Mononuclear cell (primary cell): ENCODE measurements at regions not wholly inside any gene's neighbourhood (a gene's known extent, or its start where the extent isn't known, plus 50 kb on each side); places are given as distances from the start of the nearest gene placed in this dataset.
"Not testable (repeated sequence)": the region's sequence is repeated elsewhere in the genome, so short reads cannot be mapped to it uniquely, and the experiment has no call there.

Source experiments
- H3K27me3 ChIP-seq: 2 replicates; pipeline ENCODE4 v1.6.0; 2011; ENCODE audit warnings: low read length, control low read depth; ENCODE audit not compliant: insufficient read depth
- H3K4me1 ChIP-seq: 2 replicates; pipeline ENCODE4 v1.5.1; 2011; ENCODE audit warnings: mild to moderate bottlenecking, low read length, control low read depth; ENCODE audit not compliant: insufficient read depth
- H3K4me3 ChIP-seq: 2 replicates; pipeline ENCODE4 v1.5.1; 2011; ENCODE audit warnings: mild to moderate bottlenecking, low read length, moderate library complexity
- H3K9me3 ChIP-seq: 2 replicates; pipeline ENCODE4 v1.5.1; 2011; ENCODE audit warnings: low read depth, mild to moderate bottlenecking, control low read depth, low read length

- peaks cover 2% of the 10 kb centered on the region for H3K27me3 ChIP-seq
- no peak overlapping the region for H3K4me3 ChIP-seq
- no peaks in the 10 kb centered on the region for H3K9me3 ChIP-seq
- H3K4me1 ChIP-seq: no peaks in the 10 kb centered on the region
These were observed 145.5 kb upstream of the CDKN3 start for GRCh38 chr14:54251356-54251755.

GRCh38 chr14:54252072-54252730, 144.6 kb upstream of the CDKN3 start:
- no peaks in the 10 kb centered on the region for H3K9me3 ChIP-seq
- peaks cover 2% of the 10 kb centered on the region for H3K27me3 ChIP-seq
- H3K4me1 ChIP-seq: no peaks in the 10 kb centered on the region
- H3K4me3 ChIP-seq: no peak overlapping the region

- no peak overlapping the region for H3K4me3 ChIP-seq
- no peaks in the 10 kb centered on the region for H3K4me1 ChIP-seq
- H3K9me3 ChIP-seq: no peaks in the 10 kb centered on the region
- H3K27me3 ChIP-seq: peaks cover 2% of the 10 kb centered on the region
These were observed 143.4 kb upstream of the CDKN3 start for GRCh38 chr14:54253195-54253947.

GRCh38 chr14:54256156-54256555, 140.7 kb upstream of the CDKN3 start:
- Histone ChIP-seq H3K4me1 (no peaks in the 10 kb centered on the region), H3K27me3 (no peaks in the 10 kb centered on the region), H3K4me3 (no peak overlapping the region), H3K9me3 (no peaks in the 10 kb centered on the region)

- Histone ChIP-seq H3K4me3 (no peak overlapping the region), H3K27me3 (no peaks in the 10 kb centered on the region), H3K4me1 (no peaks in the 10 kb centered on the region), H3K9me3 (no peaks in the 10 kb centered on the region)
These were observed 139.4 kb upstream of the CDKN3 start for GRCh38 chr14:54257424-54257823.

GRCh38 chr14:54258382-54258781, 138.4 kb upstream of the CDKN3 start:
- H3K9me3 ChIP-seq: no peaks in the 10 kb centered on the region
- no peak overlapping the region for H3K4me3 ChIP-seq
- no peaks in the 10 kb centered on the region for H3K4me1 ChIP-seq
- H3K27me3 ChIP-seq: no peaks in the 10 kb centered on the region

- no peak overlapping the region for H3K4me3 ChIP-seq
- no peaks in the 10 kb centered on the region for H3K27me3 ChIP-seq
- H3K9me3 ChIP-seq: no peaks in the 10 kb centered on the region
- H3K4me1 ChIP-seq: no peaks in the 10 kb centered on the region
These were observed 137.0 kb upstream of the CDKN3 start for GRCh38 chr14:54259821-54260220.

GRCh38 chr14:54261283-54261682, 135.5 kb upstream of the CDKN3 start:
- Histone ChIP-seq H3K9me3 (no peaks in the 10 kb centered on the region), H3K4me3 (no peak overlapping the region), H3K27me3 (no peaks in the 10 kb centered on the region), H3K4me1 (no peaks in the 10 kb centered on the region)

GRCh38 chr14:54266616-54267015, 130.2 kb upstream of the CDKN3 start:
- not testable (repeated sequence) for H3K9me3 ChIP-seq, H3K4me3 ChIP-seq, H3K4me1 ChIP-seq, H3K27me3 ChIP-seq

- no peaks in the 10 kb centered on the region for H3K9me3 ChIP-seq
- H3K4me3 ChIP-seq: no peak overlapping the region
- H3K27me3 ChIP-seq: no peaks in the 10 kb centered on the region
- no peaks in the 10 kb centered on the region for H3K4me1 ChIP-seq
These were observed 129.6 kb upstream of the CDKN3 start for GRCh38 chr14:54267172-54267571.

- Histone ChIP-seq H3K4me1 (no peaks in the 10 kb centered on the region), H3K4me3 (no peak overlapping the region), H3K9me3 (no peaks in the 10 kb centered on the region), H3K27me3 (no peaks in the 10 kb centered on the region)
These were observed 120.6 kb upstream of the CDKN3 start for GRCh38 chr14:54275997-54276725.

- Histone ChIP-seq H3K9me3 (no peaks in the 10 kb centered on the region), H3K27me3 (no peaks in the 10 kb centered on the region), H3K4me3 (no peak overlapping the region), H3K4me1 (no peaks in the 10 kb centered on the region)
These were observed 118.7 kb upstream of the CDKN3 start for GRCh38 chr14:54278087-54278486.

- Histone ChIP-seq H3K4me1 (no peaks in the 10 kb centered on the region), H3K4me3 (no peak overlapping the region), H3K9me3 (no peaks in the 10 kb centered on the region), H3K27me3 (no peaks in the 10 kb centered on the region)
These were observed 118.0 kb upstream of the CDKN3 start for GRCh38 chr14:54278665-54279295.

- no peak overlapping the region for H3K4me3 ChIP-seq
- H3K4me1 ChIP-seq: no peaks in the 10 kb centered on the region
- H3K27me3 ChIP-seq: no peaks in the 10 kb centered on the region
- no peaks in the 10 kb centered on the region for H3K9me3 ChIP-seq
These were observed 114.0 kb upstream of the CDKN3 start for GRCh38 chr14:54282849-54283248.

- H3K27me3 ChIP-seq: no peaks in the 10 kb centered on the region
- H3K4me1 ChIP-seq: no peaks in the 10 kb centered on the region
- H3K4me3 ChIP-seq: no peak overlapping the region
These were observed 111.8 kb upstream of the CDKN3 start for GRCh38 chr14:54285030-54285429.

More at GRCh38 chr14:54285030-54285429, 111.8 kb upstream of the CDKN3 start:
- no peaks in the 10 kb centered on the region for H3K9me3 ChIP-seq
